Right forelimb (tissue), 1 donor: ENCODE measurements at regions not wholly inside any gene's neighbourhood (a gene's known extent, or its start where the extent isn't known, plus 50 kb on each side); places are given as distances from the start of the nearest gene placed in this dataset.
"Not testable (repeated sequence)": the region's sequence is repeated elsewhere in the genome, so short reads cannot be mapped to it uniquely, and the experiment has no call there.

Experiments used
- DNase-seq: peaks from one replicate; pipeline ENCODE4 v3.0.0-alpha.2; 2018

DNA sequence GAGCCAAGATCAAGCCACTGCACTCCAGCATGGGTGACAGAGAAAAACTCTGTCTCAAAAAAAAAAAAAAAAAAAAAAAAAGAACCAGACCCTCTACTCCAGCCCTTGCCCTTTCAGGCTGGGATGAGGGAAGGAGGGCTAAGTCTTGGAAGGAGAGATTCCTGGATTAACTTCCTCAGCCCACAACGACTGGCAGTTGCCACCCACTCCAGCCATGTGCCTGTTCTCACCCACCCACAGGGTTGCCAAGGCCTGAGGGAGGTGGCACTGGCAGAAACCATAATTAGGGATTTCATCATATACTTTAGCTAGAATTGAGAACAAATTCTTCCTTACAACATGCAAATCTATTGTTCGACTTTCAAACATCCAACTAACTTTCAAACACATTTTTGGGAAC lies 87.8 kb upstream of the SLC30A5 start:
- DNase-seq = no peak

DNA sequence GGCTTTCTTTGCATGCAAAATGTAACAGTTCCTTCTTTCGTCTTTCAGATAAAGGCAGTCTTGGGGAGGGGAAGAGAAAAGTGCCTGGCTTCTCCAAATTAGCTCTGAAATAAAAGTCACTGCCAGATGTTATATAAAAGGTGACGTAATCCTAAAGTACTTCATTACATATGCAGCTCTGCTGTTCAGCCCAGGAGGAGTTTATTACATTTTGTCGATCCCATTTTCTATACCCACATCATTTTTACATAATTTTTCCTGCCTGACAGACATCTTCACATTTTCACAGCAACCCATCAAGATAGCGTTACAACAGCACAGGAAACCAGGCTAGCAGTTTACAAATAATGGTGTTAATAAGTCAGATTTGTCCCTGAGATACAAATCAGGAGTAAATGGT lies 86.7 kb upstream of the SLC30A5 start:
- DNase-seq = no peak

DNA sequence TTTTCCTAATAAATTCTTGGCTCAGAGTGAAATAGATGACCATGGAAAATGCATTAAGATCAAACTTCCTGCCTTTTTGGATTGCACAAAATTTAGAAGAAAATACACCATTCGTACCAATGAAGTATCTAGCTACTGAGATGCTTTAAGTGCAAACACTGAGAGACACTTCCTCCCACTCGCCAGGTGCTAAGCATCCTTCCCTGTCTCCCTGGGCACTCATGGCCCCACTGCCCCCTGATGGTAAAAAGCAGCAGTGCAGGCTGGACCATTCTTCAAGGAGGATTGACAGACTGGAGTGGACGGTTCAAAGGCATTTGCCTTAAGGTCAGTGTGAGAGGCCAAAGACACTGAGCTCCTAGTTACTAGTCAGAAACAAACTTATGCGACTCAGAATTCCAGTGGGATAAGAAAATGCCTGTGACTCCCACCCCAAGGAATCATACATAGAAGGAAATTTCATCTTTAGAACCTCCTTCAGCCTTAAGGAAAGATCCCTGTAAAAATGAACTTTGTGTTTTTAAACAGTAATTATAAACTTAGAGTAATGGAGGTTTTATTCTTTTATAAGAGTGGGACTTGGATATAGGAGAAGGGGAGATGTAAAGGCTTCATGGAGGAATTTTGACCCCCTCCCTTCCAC lies 86.0 kb upstream of the SLC30A5 start:
- peak; percentile 74 for DNase-seq

DNA sequence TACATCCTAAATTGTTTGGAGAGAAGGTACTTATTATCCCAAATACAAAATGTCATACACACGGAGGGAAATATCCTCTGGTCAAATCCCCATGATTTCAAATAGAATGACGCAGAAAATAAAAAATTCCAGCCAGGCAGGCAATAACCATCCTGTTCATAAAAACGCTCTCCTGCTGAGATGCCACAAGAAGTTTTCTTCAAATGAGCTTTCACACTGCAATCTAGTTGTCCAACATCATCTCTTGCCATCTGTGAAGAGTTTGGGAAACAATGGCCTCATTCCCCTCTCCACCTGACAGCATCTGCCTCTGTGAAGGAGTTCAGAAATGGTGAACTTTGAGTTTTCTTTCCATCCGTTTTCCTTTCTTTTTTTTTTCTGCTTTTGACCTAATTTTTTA lies 83.3 kb upstream of the SLC30A5 start:
- DNase-seq = no peak

DNA sequence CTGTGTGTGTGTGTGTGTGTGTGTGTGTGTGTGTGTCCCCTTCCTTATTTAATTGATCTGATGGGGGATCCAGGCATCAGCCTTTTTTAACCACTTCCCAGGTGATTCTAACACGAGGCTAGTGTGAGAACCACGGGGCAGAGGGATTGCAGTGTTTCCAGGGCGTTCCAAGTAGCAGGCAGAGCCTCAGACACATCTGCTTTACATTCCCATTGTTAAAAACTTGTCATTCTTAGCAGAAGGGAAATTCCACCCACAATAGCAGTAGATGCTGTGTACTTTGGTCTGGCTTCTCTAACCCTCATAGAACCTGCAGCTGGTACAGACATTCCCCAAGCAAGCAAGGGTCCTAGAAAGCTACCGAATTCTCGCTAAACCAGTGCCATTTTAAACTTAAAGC lies 81.9 kb upstream of the SLC30A5 start:
- DNase-seq = no peak

DNA sequence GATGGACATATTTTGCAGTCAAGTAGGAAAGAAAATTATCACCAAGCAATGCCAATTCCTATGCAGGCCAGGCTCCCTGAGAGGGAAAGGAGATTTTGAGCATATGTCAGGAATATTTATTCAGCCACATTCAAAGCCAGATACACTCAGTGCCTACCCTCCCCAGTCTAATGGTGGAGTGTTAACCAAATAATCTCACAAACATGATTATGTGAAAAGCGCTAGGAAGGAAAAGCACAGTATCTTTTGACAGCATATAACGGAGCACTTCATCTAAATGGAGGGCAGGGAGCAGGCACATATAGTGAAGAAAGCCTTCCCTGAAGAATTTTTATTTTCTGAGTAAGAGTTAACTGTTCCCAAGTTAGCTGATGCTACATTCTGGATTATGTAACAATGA lies 80.3 kb upstream of the SLC30A5 start:
- no peak for DNase-seq

DNA sequence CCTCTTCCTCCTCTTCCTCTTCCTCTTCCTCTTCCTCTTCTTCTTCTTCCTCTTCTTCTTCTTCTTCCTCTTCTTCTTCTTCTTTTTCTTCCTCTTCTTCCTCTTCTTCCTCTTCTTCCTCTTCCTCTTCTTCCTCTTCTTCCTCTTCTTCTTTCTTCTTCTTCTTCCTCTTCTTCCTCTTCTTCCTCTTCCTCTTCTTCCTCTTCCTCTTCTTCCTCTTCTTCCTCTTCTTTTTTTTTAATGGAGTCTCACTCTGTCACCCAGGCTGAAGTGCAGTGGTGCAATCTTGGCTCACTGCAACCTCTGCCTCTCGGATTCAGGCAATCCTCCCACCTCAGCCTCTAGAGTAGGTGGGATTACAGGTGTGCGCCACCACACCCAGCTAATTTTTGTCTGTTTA lies 79.8 kb upstream of the SLC30A5 start:
- not testable (repeated sequence) for DNase-seq

DNA sequence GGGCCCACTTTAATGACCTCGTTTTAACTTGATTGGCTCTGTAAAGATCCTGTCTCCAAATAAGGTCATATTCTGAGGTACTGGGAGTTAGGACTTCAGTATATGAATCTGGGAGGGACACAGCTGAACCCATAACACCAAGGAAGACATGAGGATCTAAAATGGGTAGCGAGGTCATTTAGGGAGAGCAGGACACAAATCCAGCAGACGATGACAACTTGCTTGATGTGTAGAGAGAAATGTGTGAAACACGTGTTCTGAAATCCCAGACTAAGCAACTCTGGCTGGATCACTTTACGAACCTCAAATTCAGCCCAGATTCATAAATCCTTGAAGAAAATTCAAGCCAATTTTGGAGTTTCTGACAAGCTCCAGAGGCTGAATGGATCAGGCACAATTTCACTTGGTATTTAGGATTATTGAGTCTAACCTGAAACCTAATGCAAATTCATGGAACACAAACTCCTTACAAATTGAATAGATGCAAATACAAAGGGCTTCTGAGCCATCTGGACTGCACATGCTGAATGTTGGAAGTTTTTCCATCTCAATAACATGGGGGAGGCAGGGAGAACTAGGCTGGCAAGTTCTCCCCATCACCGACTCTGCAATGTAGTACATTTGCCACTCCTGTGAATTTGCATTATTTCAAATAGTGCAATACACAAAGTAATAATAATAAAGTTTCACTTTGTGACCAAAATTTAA lies 74.0 kb upstream of the SLC30A5 start:
- no peak for DNase-seq

DNA sequence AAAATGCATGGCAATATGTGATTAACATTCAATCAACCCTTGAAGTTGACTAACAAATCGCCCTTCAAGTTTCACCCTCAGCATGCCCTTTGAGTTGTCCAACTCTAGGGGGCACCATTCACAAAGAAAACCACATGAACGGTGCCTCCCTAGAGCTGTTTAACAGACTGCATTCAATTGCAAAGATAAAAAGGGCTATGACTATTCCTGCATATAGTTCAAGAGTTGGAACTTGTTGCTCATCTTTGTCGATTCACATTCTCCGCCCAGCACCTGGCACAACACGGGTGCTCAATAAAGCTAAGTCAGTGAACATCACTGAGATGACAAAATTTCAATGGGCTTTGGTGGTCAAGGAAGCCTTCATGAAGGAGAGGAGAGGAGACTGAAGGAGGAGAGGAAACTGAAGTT lies 69.6 kb upstream of the SLC30A5 start:
- DNase-seq = no peak

DNA sequence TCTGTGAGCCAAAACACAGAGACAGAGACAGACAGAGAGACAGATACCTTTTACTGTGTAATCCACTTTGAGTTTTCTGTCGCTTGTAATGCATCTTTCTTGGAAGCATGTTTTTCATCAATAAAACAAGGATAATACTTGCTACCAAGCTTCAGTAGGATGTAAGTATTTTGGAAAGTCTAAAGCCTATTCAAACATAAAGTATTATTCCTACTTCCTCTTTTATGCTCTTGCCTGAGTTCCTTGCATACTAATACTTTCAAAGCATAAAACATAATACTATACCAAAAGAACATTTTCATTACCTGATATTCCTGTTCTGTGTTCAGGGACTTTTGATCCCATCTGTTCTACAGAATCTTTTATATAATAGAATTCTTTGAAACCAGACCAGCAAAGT lies 64.5 kb upstream of the SLC30A5 start:
- DNase-seq = no peak

DNA sequence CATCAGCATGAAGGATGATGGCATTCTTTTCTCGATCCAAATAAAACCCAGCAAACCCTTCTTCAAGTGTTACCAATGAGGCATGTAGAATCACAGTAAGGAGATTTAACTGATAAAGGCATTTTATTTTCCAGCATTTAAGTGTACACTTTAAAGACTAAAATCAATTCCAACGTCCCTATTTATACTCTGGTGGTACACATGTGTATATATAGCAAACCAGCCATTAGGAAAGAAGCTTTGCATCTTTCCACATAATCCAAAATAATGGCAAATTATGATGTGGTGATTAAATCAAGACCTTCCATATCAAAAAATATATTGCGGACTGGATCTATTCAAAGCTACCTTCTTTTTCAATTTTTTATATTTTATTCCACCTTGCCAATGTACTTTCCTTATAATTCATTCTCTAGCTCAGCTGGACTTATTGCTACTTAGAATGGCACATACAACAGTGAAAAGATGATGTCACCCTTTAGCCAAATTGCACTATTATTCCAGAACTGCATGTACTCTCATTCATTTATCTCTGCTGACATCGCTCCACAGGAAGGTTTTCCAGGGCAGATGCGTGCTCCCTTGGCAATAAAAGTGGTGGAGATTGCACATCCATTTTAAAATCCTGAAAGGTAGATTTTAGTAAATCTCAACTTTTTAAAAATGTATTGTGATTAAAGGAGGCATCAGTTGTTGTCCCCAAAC lies 63.3 kb upstream of the SLC30A5 start:
- no peak for DNase-seq

DNA sequence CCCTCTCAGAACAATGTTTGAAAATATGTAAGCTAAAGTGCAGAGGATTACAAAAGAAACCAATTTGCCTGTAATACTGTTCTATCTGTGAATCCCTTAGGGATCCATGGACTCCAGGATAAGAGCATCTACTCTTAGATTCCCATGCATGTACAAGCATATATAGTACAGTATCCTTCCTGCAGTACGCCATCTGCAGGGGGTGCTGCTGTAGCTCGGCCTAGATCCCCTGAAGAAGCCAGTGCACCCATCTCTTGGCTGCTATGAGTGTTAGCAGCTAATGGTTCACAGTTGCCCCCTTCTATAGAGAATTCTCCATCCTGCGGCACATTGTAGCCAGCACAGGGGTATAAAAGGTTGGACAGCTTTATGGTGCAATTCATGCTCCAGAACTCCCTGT lies 61.8 kb upstream of the SLC30A5 start:
- no peak for DNase-seq

DNA sequence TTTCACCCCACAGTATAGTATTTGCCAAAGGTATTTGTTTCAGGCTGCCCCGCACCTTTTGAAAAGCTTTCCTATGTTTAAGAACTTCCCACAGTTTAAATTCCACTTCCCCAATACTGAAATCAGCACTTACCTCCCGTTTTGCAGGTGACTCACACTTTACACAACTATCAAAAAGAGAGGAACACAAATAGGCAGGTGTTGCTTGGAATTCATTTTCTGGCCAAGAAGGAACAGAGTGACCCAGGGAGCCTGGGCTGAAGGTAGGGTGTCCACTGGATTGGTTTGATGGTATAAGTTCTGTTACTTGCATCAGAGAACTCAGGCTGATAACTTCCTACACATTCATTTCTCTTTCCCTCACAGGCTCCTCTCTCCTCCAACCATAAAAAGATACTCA lies 60.1 kb upstream of the SLC30A5 start:
- DNase-seq = no peak

DNA sequence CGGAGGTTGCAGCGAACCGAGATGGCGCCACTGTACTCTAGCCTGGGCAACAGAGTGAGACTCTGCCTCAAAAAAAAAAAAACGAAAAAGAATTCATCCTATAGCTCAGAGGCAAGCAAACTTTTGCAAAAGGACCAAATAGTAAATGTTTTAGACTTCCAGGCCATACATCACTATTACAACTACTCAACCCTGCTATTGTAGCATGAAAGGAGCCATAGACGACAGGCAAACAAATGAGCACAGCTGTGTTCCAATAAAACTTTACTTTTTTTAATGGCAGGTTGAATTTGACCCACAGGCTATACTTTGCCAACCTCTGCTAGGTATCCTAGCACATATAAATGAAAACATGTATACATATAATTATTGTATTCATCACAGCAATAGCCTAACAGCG lies 58.9 kb upstream of the SLC30A5 start:
- DNase-seq = no peak

DNA sequence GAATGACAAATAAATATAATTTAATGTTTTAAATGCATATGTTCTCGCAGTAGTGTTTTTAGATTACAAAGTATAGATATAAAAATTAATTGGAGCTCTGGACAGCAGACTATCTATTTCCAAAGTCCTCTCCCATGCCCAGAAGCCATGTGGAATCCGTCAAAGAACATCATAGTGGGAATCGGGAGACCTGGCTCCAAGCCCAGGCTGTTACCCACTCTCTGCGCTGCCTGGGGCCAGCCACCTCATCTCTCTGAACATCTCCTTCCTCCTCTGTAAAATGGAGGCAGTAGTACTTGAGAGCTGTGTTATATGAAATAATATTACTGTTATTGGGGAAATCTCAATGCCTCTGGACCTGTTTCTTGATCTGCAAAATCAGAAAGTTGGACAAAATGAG lies 58.1 kb upstream of the SLC30A5 start:
- DNase-seq = no peak

DNA sequence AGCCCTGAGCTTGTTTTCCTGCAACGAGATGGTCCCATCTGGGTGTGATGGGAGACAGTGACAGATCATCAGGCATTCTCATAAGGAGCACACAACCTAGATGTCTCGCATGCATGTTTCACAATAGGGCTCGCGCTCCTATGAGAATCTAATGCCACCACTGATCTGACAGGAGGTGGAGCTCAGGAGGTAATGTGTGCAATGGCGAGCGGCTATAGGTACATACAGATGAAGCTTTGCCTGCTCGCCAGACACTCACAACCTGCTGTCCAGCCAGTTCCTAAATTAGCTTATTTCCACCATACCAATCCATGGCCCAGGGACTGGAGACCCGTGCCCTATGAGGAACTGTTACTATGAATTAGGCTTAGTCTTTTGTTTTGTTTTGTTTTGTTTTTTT lies 55.3 kb upstream of the SLC30A5 start:
- no peak for DNase-seq

DNA sequence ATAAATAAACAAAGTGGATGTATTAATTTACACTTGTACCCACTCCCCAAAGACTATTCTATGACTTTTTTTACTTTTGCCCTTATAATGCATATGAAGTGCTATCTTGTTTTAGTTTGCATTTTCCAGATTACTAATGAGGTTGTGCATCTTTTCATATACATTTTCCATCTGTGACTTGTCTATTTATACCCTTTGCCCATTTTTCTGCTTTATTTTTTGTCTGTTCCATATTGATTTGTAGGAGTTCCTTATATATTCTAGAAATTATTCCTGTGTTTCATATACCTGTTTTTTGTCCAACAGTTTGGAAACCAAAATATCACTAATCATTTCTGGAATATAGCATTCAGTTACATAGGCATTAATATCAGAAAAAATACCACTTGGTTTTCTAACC lies 54.0 kb upstream of the SLC30A5 start:
- DNase-seq = no peak

DNA sequence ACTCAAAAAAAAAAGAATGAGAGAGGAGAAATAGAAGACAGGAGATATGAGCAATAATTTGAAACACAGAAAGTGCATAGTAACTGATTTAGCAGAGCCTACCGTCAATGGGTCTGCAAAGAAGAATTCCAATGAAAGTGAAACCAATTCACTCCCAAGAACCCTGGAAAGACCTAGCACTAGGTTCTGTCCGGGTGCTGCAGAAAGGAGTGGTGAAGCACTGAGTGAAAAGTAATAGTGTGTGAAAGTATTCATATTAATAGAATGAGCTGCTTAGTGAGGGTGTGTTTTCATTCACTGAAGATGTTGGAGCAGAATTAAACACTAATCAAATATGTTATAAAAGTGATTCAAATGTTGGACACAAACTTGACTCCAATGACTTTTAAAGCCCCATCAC lies 51.3 kb upstream of the SLC30A5 start:
- DNase-seq = no peak

DNA sequence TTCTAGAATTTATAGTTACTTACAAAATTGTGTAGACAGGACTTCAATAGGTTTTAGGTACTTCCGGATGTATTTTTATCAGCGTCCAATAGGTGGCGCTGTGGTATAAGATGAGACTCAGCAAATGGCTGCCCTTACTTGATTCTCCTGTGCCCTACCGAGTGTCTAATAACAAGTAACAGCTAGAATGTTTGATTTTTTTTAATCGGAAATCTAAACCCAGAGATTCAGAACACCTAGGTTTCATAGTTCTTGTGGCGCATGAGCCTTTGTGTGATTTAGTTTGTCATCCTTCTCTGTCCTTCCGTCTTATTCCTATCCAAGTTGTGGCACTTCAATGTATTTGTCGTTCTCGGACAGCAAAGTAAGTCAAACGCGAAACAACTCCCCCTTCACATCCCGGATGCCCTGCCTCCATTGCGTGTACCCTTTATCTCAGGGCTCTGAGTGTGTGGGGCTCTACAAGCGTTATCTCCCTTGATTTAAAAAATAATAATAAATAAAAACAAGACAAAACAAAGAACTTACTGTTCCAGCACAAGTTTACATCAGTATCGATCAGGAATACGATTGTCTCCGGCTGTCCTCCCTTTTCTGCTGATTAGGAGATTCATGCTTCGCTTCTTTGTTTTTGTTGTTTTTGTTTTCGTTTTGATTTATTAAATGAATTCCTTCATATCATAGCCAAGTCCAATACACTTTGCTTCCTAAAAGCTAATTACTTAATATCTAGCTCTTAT lies 50.7 kb upstream of the SLC30A5 start:
- peak; percentile 83 for DNase-seq

DNA sequence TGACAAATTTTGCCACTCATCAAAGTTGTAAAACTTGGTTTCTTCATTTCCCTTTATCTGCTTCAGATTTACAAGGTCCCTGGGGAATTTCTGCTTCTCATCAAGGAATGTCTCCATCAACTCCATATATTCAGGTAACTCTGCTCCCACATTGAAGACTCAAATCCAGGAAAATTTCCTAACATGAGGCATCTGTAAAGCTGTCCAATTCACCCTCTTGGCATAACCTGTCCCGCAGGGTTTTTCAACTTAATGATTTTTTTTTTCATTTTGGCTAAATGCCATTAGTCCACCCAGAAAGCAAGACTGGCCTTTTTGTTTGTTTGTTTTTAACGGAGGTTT lies 50.2 kb upstream of the SLC30A5 start:
- DNase-seq = no peak
